Adrenal gland (tissue), 9 donors: ENCODE measurements at regions not wholly inside any gene's neighbourhood (a gene's known extent, or its start where the extent isn't known, plus 50 kb on each side); places are given as distances from the start of the nearest gene placed in this dataset.

Source experiments
- DNase-seq, 7 donors: peaks; one replicate each; pipeline ENCODE4 v3.0.0-alpha.2; 2019 to 2020
- H3K27ac ChIP-seq, 5 donors: fragments of 200-600 bp; sonication (generic) in 4 of 5; 1 replicate in 3 of 5; 2 replicates in 2 of 5; pipeline versions ENCODE4 v1.5.1 to v1.8.0; 2016 to 2020; ENCODE audit warnings: mild to moderate bottlenecking in 1 of 5
- H3K27me3 ChIP-seq: fragments of 200-600 bp; 2 replicates; pipeline ENCODE4 v1.8.0; 2021
- H3K36me3 ChIP-seq, 2 donors: fragments of 200-600 bp; replicated peaks in 1 of 2; 1 replicate in 1 of 2; 2 replicates in 1 of 2; pipeline versions ENCODE4 v1.5.1 to v1.8.0; 2018 to 2022
- H3K4me1 ChIP-seq, 2 donors: fragments of 200-600 bp; replicated peaks in 1 of 2; 1 replicate in 1 of 2; 2 replicates in 1 of 2; pipeline versions ENCODE4 v1.5.1 to v1.8.0; 2018 to 2021
- H3K4me3 ChIP-seq, 4 donors: fragments of 200-600 bp; sonication (generic) in 3 of 4; one replicate each; pipeline ENCODE4 v1.5.1; 2016 to 2018
- H3K9me3 ChIP-seq, 3 donors: fragments of 200-600 bp; sonication (generic) in 1 of 3; replicated peaks in 1 of 3; 1 replicate in 2 of 3; 2 replicates in 1 of 3; pipeline versions ENCODE4 v1.5.1 to v1.8.0; 2016 to 2021
- POLR2A ChIP-seq, 2 donors: fragments of 450-650 bp; IDR thresholded peaks; one replicate each; pipeline ENCODE4 v1.6.1; 2017; ENCODE audit warnings: antibody characterized with exemption in 2 of 2, mild to moderate bottlenecking in 2 of 2, moderate library complexity in 1 of 2
- WGBS, 4 donors: extraction: QIAGEN DNeasy Blood & Tissue Kit in 2 of 4; methylation state at CpG; one replicate each; pipeline versions ENCODE4 v1.1.5 to v1.1.7; 2013 to 2017; 5-methylcytosine and 5-hydroxymethylcytosine counted together
- intact Hi-C, 2 donors: fragments of 100-400 bp; cut with DNase I; formaldehyde crosslinking; loops; one replicate each; pipeline versions ENCODE4 v1.14.1 to v1.15.0; 2022 to 2023
- TF ChIP-seq, protein P1 (sequence below), 6 experiments: fragments of 450-650 bp in 4 of 6; fragments of 200-600 bp in 2 of 6; sonication (generic) in 1 of 6; IDR thresholded peaks; 1 replicate in 5 of 6; 2 replicates in 1 of 6; pipeline versions ENCODE4 v1.5.1 to v1.8.0; 2016 to 2021; ENCODE audit warnings: antibody characterized with exemption in 6 of 6, mild to moderate bottlenecking in 2 of 6, moderate library complexity in 1 of 6
- donor health status: healthy with polysubstance abuse.
- donor health status: Bipolar disorder and iron deficiency.
- donor health status: DM: yes; HTN: yes; CAD: no.
- donor health status: DM: no; HTN: no; CAD: no.
- donor health status: DM: no; HTN: no; CAD: no.

- H3K27ac ChIP-seq = no peak overlapping the region
- no peaks in the 10 kb centered on the region for H3K36me3 ChIP-seq
- H3K4me1 ChIP-seq = no peaks in the 10 kb centered on the region
- H3K4me3 ChIP-seq = no peak overlapping the region
- WGBS, 4 donors = 77 to 85% (median 82%) methylated on average over 16 of the region's 16 CpGs
- intact Hi-C loops = no loop called here
- H3K9me3 ChIP-seq = no peaks in the 10 kb centered on the region
- DNase-seq = no peak
- no peaks in the 10 kb centered on the region for H3K27me3 ChIP-seq
- TF ChIP-seq POLR2A (IDR thresholded peaks at IDR 0.05) = no peak
- TF ChIP-seq, protein P1, sequence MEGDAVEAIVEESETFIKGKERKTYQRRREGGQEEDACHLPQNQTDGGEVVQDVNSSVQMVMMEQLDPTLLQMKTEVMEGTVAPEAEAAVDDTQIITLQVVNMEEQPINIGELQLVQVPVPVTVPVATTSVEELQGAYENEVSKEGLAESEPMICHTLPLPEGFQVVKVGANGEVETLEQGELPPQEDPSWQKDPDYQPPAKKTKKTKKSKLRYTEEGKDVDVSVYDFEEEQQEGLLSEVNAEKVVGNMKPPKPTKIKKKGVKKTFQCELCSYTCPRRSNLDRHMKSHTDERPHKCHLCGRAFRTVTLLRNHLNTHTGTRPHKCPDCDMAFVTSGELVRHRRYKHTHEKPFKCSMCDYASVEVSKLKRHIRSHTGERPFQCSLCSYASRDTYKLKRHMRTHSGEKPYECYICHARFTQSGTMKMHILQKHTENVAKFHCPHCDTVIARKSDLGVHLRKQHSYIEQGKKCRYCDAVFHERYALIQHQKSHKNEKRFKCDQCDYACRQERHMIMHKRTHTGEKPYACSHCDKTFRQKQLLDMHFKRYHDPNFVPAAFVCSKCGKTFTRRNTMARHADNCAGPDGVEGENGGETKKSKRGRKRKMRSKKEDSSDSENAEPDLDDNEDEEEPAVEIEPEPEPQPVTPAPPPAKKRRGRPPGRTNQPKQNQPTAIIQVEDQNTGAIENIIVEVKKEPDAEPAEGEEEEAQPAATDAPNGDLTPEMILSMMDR (IDR thresholded peaks at IDR 0.05) = no peak
Observed at GRCh38 chr18:77879829-77880228, 630.2 kb downstream of the GALR1 start.

DNA sequence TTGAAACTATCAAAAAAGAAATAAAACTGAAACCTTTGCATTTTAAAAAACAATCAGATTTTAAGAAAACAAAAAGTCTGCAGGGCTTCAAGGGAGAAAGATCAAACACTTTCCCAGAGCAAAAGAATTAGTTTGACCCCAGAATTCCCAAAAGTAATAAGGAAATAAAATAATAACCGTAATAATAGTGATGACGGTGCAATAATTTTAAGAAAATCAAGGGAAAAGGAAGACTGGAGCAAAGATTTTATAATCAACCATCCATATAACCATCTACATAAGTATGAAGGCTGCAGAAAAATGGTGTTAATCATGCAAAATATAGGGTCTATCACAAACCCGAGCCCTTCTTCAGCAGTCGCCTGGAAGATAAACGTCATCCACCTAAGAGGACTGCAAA, 634.8 kb downstream of the GALR1 start:
- no peaks in the 10 kb centered on the region for H3K9me3 ChIP-seq
- no peaks in the 10 kb centered on the region for H3K4me1 ChIP-seq
- TF ChIP-seq, protein P1 (IDR thresholded peaks at IDR 0.05) = no peak
- TF ChIP-seq POLR2A (IDR thresholded peaks at IDR 0.05) = no peak
- intact Hi-C loops = no loop called here
- no peaks in the 10 kb centered on the region for H3K36me3 ChIP-seq
- H3K27ac ChIP-seq = no peak overlapping the region
- 74 to 86% (median 83%) methylated on average over 5 of the region's 5 CpGs for WGBS, 4 donors
- H3K4me3 ChIP-seq = no peak overlapping the region
- DNase-seq = no peak
- no peaks in the 10 kb centered on the region for H3K27me3 ChIP-seq

- Histone ChIP-seq H3K36me3 (no peaks in the 10 kb centered on the region), H3K9me3 (no peaks in the 10 kb centered on the region), H3K27ac (no peak overlapping the region), H3K4me3 (no peak overlapping the region), H3K27me3 (no peaks in the 10 kb centered on the region), H3K4me1 (no peaks in the 10 kb centered on the region)
- WGBS, 4 donors = 64 to 72% (median 69%) methylated on average over 6 of the region's 6 CpGs
- intact Hi-C loops = no loop called here
- TF ChIP-seq POLR2A (IDR thresholded peaks at IDR 0.05) = no peak
- TF ChIP-seq, protein P1 (IDR thresholded peaks at IDR 0.05) = no peak
- no peak for DNase-seq
Observed at GRCh38 chr18:77894060-77894459, 644.4 kb downstream of the GALR1 start.

DNA sequence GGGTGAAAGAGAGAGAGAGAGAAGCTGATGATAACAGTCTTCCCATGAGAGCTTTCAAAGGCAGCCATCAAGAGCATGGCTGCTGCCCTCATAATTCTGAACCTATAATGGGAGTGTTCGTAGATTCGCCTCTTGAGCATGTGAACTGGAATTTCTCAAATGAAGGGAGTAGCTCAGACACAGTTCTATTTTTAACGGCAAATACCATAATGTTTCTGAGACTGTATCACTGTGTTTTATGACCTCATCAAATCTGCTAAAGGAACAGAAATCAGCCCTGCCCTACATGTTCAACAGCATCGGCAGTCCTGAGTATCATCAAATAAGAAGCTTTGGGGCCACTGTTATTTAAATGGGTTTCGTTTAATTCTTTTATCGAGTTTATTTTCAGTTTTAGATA, 645.6 kb downstream of the GALR1 start:
- intact Hi-C loops = no loop called here
- 75 to 84% (median 79%) methylated on average over 6 of the region's 6 CpGs for WGBS, 4 donors
- TF ChIP-seq, protein P1 (IDR thresholded peaks at IDR 0.05) = no peak
- TF ChIP-seq POLR2A (IDR thresholded peaks at IDR 0.05) = no peak

More for the DNA sequence above, 645.6 kb downstream of the GALR1 start:
- H3K27me3 ChIP-seq = no peaks in the 10 kb centered on the region
- no peak for DNase-seq
- H3K36me3 ChIP-seq = no peaks in the 10 kb centered on the region
- no peaks in the 10 kb centered on the region for H3K9me3 ChIP-seq
- peaks cover 0 to 4% of the 10 kb centered on the region in 2 donors for H3K4me1 ChIP-seq
- H3K27ac ChIP-seq = no peak overlapping the region
- H3K4me3 ChIP-seq = no peak overlapping the region
